NCI-H2196 (cell line): ENCODE measurements at regions not wholly inside any gene's neighbourhood (a gene's known extent, or its start where the extent isn't known, plus 50 kb on each side); places are given as distances from the start of the nearest gene placed in this dataset.
"Not testable (repeated sequence)": the region's sequence is repeated elsewhere in the genome, so short reads cannot be mapped to it uniquely, and the experiment has no call there.

Source experiments
- DNase-seq: peaks from one replicate; lab custom pipeline; 2025; ENCODE audit not compliant: unreplicated experiment; lab: John Stamatoyannopoulos, UW

- DNase-seq: no peak
These were observed 50.2 kb upstream of the CPNE4 start for GRCh38 chr3:132084982-132085381.

GRCh38 chr3:132087356-132087755 lies 52.5 kb upstream of the CPNE4 start:
- no peak for DNase-seq

GRCh38 chr3:132088291-132088690 lies 53.5 kb upstream of the CPNE4 start:
- DNase-seq: no peak

GRCh38 chr3:132090921-132091320 lies 56.1 kb upstream of the CPNE4 start:
- DNase-seq: no peak

GRCh38 chr3:132116601-132117000 lies 81.8 kb upstream of the CPNE4 start:
- DNase-seq: no peak

GRCh38 chr3:132117642-132118041 lies 82.8 kb upstream of the CPNE4 start:
- DNase-seq: no peak

- DNase-seq: no peak
These were observed 84.7 kb upstream of the CPNE4 start for GRCh38 chr3:132119531-132119930.

- DNase-seq: no peak
These were observed 89.3 kb upstream of the CPNE4 start for GRCh38 chr3:132124096-132124495.

- DNase-seq: no peak
These were observed 90.0 kb upstream of the CPNE4 start for GRCh38 chr3:132124651-132125284.

- no peak for DNase-seq
These were observed 99.8 kb upstream of the CPNE4 start for GRCh38 chr3:132134611-132135010.

GRCh38 chr3:132135628-132136333 lies 101.0 kb upstream of the CPNE4 start:
- DNase-seq: no peak

GRCh38 chr3:132136334-132136716 lies 101.5 kb upstream of the CPNE4 start:
- no peak for DNase-seq

GRCh38 chr3:132136902-132137301 lies 102.1 kb upstream of the CPNE4 start:
- DNase-seq: not testable (repeated sequence)

- no peak for DNase-seq
These were observed 111.0 kb upstream of the CPNE4 start for GRCh38 chr3:132145833-132146232.

- no peak for DNase-seq
These were observed 119.8 kb upstream of the CPNE4 start for GRCh38 chr3:132154619-132155018.

GRCh38 chr3:132159145-132159544 lies 124.3 kb upstream of the CPNE4 start:
- no peak for DNase-seq

GRCh38 chr3:132160198-132160597 lies 125.4 kb upstream of the CPNE4 start:
- no peak for DNase-seq

GRCh38 chr3:132161608-132162007 lies 126.8 kb upstream of the CPNE4 start:
- DNase-seq: no peak

- peak; percentile 40 for DNase-seq
These were observed 129.8 kb upstream of the CPNE4 start for GRCh38 chr3:132164469-132165092.

GRCh38 chr3:132167870-132168269 lies 133.1 kb upstream of the CPNE4 start:
- no peak for DNase-seq

- no peak for DNase-seq
These were observed 139.7 kb upstream of the CPNE4 start for GRCh38 chr3:132174500-132174899.

GRCh38 chr3:132180337-132180791 lies 136.8 kb upstream of the ACP3 start:
- peak; percentile 91 for DNase-seq
